ENCODE measurements at regions not wholly inside any gene's neighbourhood (a gene's known extent, or its start where the extent isn't known, plus 50 kb on each side); places are given as distances from the start of the nearest gene placed in this dataset.
"Not testable (repeated sequence)": the region's sequence is repeated elsewhere in the genome, so short reads cannot be mapped to it uniquely, and the experiment has no call there.

GRCh38 chr12:63006536-63006935, 71.6 kb upstream of the PPM1H start:
- no peaks in the 10 kb centered on the region for H3K36me3 ChIP-seq (replicated peaks in 1 of 2)

GRCh38 chr12:63005382-63005781, 70.4 kb upstream of the PPM1H start:
- Histone ChIP-seq H3K36me3 (replicated peaks in 1 of 2) (no peaks in the 10 kb centered on the region), H3K9me3 (replicated peaks in 1 of 3) (no peaks in the 10 kb centered on the region), H3K27ac (no peak overlapping the region), H3K27me3 (no peaks in the 10 kb centered on the region), H3K4me1 (replicated peaks in 1 of 2) (no peaks in the 10 kb centered on the region), H3K4me3 (no peak overlapping the region)
- TF ChIP-seq POLR2A (IDR thresholded peaks at IDR 0.05) (no peak), CTCF (IDR thresholded peaks at IDR 0.05) (no peak)
- DNase-seq = no peak
- intact Hi-C loops (cut with DNase I) = no loop called here

More at GRCh38 chr12:63006536-63006935, 71.6 kb upstream of the PPM1H start:
- intact Hi-C loops (cut with DNase I) = no loop called here
- DNase-seq = no peak
- Histone ChIP-seq H3K9me3 (replicated peaks in 1 of 3) (no peaks in the 10 kb centered on the region), H3K27ac (no peak overlapping the region), H3K27me3 (no peaks in the 10 kb centered on the region), H3K4me3 (no peak overlapping the region), H3K4me1 (replicated peaks in 1 of 2) (no peaks in the 10 kb centered on the region)
- WGBS, 4 donors = 66 to 78% (median 69%) methylated on average over 4 of the region's 4 CpGs
- no peak for TF ChIP-seq CTCF (IDR thresholded peaks at IDR 0.05)
- TF ChIP-seq POLR2A (IDR thresholded peaks at IDR 0.05) = no peak

- WGBS, 4 donors = 92 to 99% (median 94%) methylated on average over 18 to 22 of the region's 22 CpGs
- TF ChIP-seq CTCF (IDR thresholded peaks at IDR 0.05) (no peak), POLR2A (IDR thresholded peaks at IDR 0.05) (no peak)
- Histone ChIP-seq H3K4me1 (replicated peaks in 1 of 2) (no peaks in the 10 kb centered on the region), H3K27me3 (no peaks in the 10 kb centered on the region), H3K36me3 (replicated peaks in 1 of 2) (no peaks in the 10 kb centered on the region), H3K4me3 (no peak overlapping the region), H3K9me3 (replicated peaks in 1 of 3) (no peaks in the 10 kb centered on the region), H3K27ac (no peak overlapping the region)
- DNase-seq = no peak
- intact Hi-C loops (cut with DNase I) = no loop called here
These were observed 68.4 kb upstream of the PPM1H start for GRCh38 chr12:63003223-63003819.

- H3K9me3 ChIP-seq (replicated peaks in 1 of 3); H3K4me3 ChIP-seq; H3K27ac ChIP-seq; H3K4me1 ChIP-seq (replicated peaks in 1 of 2); intact Hi-C loops (cut with DNase I); H3K27me3 ChIP-seq; H3K36me3 ChIP-seq (replicated peaks in 1 of 2); DNase-seq: not testable (repeated sequence)
- WGBS, 4 donors = 47 to 97% (median 72%) methylated on average over 2 of the region's 2 CpGs
These were observed 67.1 kb upstream of the PPM1H start for GRCh38 chr12:63002059-63002458.

GRCh38 chr12:62998454-62998853, 63.5 kb upstream of the PPM1H start:
- H3K36me3 ChIP-seq (replicated peaks in 1 of 2) = no peaks in the 10 kb centered on the region
- no peak overlapping the region for H3K27ac ChIP-seq
- TF ChIP-seq POLR2A (IDR thresholded peaks at IDR 0.05) (no peak), CTCF (IDR thresholded peaks at IDR 0.05) (no peak)
- H3K4me1 ChIP-seq (replicated peaks in 1 of 2) = no peaks in the 10 kb centered on the region
- no peaks in the 10 kb centered on the region for H3K27me3 ChIP-seq
- H3K9me3 ChIP-seq (replicated peaks in 1 of 3) = no peaks in the 10 kb centered on the region
- intact Hi-C loops (cut with DNase I) = no loop called here
- DNase-seq = no peak
- WGBS, 4 donors = 83 to 88% (median 85%) methylated on average over 1 of the region's 1 CpG
- no peak overlapping the region for H3K4me3 ChIP-seq

Measured in adrenal gland (tissue), 9 donors.